ENCODE measurements at regions not wholly inside any gene's neighbourhood (a gene's known extent, or its start where the extent isn't known, plus 50 kb on each side); places are given as distances from the start of the nearest gene placed in this dataset.
A peak's percentile ranks its signal among the peaks of the same experiment; 100 is the strongest.

GRCh38 chr17:77851921-77852320 lies 106.6 kb upstream of the TNRC6C start:
- no peak for DNase-seq

DNA sequence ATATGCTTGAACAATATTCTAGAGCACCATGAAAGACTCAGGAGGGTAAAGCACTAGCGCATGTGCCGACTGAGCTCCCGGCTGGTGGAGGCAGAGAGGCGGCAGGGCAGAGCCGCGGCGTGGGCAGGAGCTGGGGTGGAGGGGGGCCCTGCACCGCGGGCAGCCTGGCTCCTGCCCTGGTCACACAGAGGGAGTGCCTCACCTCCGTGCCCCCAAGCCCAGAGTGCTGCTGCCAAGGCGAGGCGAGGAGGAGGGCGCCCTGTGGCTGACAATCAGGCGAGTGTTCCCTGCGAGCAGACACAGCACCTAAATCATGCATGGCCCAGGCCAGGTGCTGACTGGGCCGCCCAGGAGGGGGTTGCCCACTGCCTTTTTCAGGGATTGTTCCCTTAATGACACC lies 105.8 kb upstream of the TNRC6C start:
- no peak for DNase-seq

- DNase-seq: no peak
These were observed 105.1 kb upstream of the TNRC6C start for GRCh38 chr17:77853191-77853977.

DNA sequence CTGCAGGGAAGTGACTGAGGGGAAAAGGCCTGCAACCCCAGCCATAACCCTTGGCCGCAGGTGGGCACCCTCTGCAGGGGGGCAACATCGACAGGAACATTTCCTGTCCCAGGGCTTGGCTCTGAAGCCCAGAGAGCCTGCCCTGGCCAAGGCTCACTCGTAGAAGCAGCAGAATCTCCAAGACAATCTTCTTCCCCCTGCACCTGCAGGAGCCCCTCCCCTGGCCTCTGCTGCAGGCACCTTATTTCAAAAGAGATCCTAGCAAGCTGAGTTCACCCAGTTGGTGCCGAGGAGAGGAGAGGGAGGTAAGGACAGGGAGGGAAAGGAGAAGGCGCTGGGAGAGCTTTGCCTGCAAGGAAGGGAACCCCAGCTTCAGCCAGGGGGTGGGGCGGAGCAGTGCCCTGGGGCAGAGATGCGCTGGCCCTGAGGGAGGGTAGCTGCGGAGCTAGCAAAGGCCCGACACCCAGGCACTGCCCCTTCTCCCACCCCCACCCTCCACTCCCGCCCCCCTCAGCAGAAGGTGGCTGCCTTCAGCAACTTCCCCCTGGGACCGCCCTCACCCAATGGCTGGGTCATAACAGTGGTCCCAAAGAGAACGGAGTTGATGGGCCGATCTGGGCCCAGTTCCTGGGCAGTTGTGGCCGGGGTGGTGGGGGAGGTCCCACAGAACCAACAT lies 104.3 kb upstream of the TNRC6C start:
- no peak for DNase-seq

GRCh38 chr17:77854759-77855745 lies 103.5 kb upstream of the TNRC6C start:
- no peak for DNase-seq

GRCh38 chr17:77856551-77857305 lies 101.8 kb upstream of the TNRC6C start:
- no peak for DNase-seq

- DNase-seq: no peak
These were observed 101.3 kb upstream of the TNRC6C start for GRCh38 chr17:77857306-77857555.

DNA sequence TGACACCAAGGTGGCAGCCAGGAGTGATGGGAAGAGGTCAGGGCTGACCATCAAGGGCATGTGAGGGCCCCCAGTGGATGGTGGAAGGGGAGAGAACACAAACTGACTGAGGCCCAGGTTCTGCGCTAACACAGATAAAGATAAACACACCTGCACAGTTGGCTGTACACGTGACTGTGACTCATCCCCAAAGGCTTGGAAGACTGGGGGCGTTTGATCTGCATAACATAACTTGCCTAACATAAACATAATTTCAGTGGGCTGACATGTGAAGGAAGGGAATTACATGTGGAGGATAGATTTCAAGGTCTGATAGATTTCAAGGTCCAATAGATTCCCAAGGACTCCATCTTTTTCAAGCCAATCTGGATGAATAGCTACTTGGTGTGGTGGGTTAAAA lies 100.9 kb upstream of the TNRC6C start:
- no peak for DNase-seq

- no peak for DNase-seq
These were observed 100.0 kb upstream of the TNRC6C start for GRCh38 chr17:77858291-77859034.

GRCh38 chr17:77859035-77859810 lies 99.3 kb upstream of the TNRC6C start:
- no peak for DNase-seq

DNA sequence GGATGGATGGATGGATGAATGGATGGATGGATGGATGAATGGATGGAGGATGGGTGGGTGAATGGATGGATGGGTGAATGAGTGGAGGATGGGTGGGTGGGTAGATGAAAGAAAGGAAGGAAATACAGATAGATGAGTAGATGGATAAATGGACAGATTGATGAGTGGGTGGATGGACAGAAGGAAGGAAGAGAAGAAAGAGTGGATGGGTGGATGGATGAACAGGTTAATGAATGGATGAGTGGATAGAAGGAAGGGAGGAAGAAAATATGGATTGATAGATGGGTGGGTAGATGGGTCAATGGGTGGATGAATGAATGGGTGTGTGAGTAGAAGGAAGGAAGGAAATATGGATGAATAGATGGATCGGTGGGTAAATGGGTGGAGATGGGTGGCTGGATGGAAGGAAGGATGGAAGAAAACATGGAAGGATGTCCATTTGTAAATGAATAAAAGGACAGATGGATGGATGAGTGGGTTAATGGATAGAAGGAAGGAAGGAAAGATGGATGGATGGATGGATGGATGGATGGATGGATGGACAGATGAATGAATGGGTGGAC lies 97.3 kb upstream of the TNRC6C start:
- no peak for DNase-seq

- no peak for DNase-seq
These were observed 96.4 kb upstream of the TNRC6C start for GRCh38 chr17:77861981-77862645.

GRCh38 chr17:77862890-77863813 lies 95.4 kb upstream of the TNRC6C start:
- no peak for DNase-seq

GRCh38 chr17:77863814-77864161 lies 94.7 kb upstream of the TNRC6C start:
- DNase-seq: peak; percentile 42

- no peak for DNase-seq
These were observed 94.0 kb upstream of the TNRC6C start for GRCh38 chr17:77864234-77865111.

GRCh38 chr17:77865112-77865611 lies 93.3 kb upstream of the TNRC6C start:
- DNase-seq: no peak

DNA sequence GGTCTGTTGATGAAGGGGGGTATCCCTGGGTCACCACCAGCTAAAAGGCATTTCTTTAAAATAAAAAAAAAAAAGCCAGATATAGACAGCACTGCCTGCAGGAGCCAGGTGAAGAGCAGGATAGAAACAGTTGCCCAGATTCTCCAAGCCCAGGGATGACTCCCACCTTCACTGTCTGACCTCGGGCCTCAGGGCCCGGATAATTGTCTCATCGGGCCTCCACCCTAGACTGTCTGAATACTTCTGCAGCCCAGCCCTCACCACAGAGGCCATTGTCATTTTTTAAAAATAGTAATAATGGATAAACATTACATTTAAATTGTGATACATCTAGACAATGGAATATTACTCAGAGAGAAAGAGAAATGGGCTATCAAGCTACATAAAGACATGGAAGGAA lies 92.8 kb upstream of the TNRC6C start:
- DNase-seq: no peak

- no peak for DNase-seq
These were observed 91.2 kb upstream of the TNRC6C start for GRCh38 chr17:77867308-77867781.

Measured in NCI-H2029 (cell line).